COR-L47 (cell line): ENCODE measurements at regions not wholly inside any gene's neighbourhood (a gene's known extent, or its start where the extent isn't known, plus 50 kb on each side); places are given as distances from the start of the nearest gene placed in this dataset.
"Not testable (repeated sequence)": the region's sequence is repeated elsewhere in the genome, so short reads cannot be mapped to it uniquely, and the experiment has no call there.

Experiments used
- DNase-seq: peaks from one replicate; lab custom pipeline; 2025; lab: John Stamatoyannopoulos, UW

- DNase-seq: peak; percentile 20
Observed at GRCh38 chr6:165846123-165846966, 183.3 kb upstream of the PDE10A start.

GRCh38 chr6:165845493-165845892, 182.5 kb upstream of the PDE10A start:
- no peak for DNase-seq

- DNase-seq: no peak
Observed at GRCh38 chr6:165844801-165845364, 181.8 kb upstream of the PDE10A start.

DNA sequence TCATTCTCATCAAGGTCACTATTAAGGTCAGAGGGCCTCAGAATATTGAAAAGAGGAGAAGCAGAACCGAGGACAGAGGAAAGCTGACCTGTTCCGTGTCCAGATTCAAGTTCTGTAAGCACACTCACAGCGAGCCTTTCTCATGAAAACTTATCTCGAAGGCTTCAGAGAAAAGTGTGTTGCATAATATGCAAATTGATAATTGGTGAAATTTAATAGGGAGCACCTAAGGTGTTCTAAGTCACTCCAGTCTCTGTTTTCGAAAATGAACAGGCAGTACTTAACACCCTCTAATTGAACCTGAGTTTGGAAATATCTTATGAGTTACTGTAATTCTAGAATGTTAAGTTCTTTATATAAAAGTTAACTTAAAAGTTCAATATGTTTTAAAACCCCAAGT, 181.2 kb upstream of the PDE10A start:
- no peak for DNase-seq

GRCh38 chr6:165843568-165844113, 180.6 kb upstream of the PDE10A start:
- no peak for DNase-seq

GRCh38 chr6:165843121-165843520, 180.1 kb upstream of the PDE10A start:
- no peak for DNase-seq

DNA sequence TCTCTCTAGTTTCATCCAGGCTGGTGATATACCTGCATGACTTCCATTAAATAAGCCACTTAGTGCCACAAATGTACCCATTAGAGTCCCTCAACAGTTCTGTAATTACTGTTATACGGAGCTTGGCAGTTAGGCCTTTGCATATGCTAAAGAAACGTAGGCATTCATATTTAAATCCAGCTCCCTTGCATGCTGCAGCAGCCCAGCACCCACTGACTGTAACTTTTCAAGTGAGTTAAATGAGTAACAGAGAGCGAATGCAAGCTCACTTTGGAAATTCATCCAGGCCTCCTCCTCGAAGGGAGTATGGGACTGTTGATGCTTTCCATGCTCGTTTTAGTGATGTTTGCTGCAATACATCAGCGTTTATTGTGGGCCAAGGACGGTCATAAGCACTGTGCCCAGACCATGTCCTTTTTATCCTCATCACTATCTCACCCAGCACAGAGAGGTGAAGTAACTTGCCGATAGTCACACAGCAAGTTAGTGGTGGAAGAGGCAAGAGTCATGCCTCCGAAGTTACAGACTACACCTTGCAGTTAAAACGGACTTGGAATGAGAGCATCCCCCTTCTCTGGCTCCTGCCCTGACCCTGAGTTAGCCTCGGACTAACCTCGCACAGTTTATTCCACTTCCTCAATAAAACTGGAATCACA, 179.4 kb upstream of the PDE10A start:
- no peak for DNase-seq

GRCh38 chr6:165841153-165841558, 178.1 kb upstream of the PDE10A start:
- DNase-seq: no peak

- no peak for DNase-seq
Observed at GRCh38 chr6:165837948-165838745, 175.1 kb upstream of the PDE10A start.

DNA sequence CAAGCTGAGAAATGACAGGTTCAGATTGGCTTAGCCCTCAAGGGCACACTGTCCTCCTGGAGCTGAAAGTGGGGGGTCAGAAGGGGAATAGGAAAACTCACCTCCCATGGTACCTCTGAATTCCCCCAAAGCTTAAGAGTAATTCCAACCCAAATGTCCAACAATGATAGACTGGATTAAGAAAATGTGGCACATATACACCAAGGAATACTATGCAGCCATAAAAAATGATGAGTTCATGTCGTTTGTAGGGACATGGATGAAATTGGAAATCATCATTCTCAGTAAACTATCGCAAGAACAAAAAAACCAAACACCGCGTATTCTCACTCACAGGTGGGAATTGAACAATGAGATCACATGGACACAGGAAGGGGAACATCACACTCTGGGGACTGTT, 173.6 kb upstream of the PDE10A start:
- DNase-seq: not testable (repeated sequence)

DNA sequence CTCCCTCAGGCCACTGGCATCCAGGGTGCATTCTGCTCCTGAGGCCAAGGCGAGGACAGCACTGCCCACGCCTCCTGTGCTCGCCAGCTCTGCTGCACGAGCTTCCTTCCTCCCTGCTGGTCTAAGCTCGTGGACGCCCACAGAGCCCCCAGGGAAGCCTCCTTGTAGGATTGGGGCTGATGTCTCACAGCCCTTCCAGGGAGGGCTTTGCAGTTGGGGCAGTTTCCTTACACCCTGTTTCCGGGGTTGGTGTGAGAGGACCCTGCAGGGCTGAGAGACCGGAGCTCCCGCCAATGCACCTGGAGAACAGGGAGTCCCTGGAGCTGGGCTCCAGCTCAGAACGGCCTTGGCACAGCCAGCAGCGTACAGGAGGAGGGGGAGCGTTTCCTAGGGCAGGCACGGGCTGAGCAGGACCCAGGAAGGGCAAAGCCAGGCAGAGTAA, 172.4 kb upstream of the PDE10A start:
- DNase-seq: no peak

DNA sequence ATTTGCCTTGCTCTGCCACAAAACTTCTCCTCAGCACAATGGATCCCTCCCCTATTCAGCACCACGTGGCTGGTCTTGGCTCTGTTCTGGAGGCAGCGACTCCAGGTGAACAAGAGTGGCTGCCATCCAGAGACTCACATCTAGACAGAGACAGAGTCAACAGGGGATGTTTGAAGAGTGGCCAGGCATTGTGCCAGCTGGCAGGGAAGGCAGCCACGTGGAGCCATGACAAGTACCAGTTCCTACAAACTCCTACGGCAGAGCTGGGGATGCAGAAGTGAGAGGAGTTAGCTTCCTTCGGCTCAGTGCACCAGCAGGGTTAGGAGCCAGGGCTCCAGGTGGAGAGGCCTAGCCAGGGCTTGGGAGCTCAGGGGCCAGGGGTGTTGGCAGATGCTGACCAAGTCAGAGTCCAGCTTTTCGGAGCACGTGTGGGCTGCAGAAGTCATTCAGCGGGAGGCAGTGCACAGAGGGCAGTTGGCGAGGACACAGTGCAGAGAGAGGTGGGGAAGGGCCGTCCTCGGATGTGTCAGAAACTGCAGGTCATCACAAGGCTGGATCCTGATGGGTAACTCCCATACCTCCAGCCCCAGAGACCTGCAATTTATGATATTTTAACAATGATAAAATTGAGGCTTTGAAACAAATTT, 171.7 kb upstream of the PDE10A start:
- peak; percentile 0 for DNase-seq

- DNase-seq: no peak
Observed at GRCh38 chr6:165833355-165833754, 170.3 kb upstream of the PDE10A start.

DNA sequence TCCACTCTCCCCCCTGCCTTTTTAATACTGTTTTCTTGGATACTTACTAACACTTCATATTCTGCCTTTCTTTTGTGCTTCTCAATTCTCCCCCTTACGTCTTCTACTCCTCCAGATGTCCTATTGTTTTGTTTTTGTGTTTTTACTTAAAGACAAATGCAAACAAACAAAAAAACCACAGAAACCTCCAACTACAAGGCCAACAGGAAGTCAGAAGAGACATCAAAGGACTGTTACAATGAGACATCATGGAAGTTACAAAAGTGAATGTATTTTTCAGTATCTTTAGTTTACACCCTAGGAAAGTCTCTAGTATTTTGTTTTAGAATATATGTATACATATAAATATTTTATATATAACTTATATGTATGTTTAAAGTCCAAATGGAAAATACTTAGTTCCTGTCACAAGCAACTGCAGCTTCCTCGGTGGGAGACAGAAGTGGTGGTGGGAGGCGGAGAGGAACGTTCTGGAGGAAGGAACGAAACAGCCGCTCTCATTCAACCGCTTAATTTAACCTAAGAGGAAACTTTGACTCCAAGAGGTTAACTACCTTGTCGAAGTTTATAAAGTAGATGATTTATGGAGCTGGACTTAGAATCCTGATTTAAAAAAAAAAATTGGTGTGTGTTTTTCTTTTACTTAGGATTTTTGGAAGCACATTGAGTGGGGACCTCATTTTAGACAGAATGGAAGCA, 168.9 kb upstream of the PDE10A start:
- DNase-seq: no peak

- DNase-seq: no peak
Observed at GRCh38 chr6:165830761-165831160, 167.7 kb upstream of the PDE10A start.

DNA sequence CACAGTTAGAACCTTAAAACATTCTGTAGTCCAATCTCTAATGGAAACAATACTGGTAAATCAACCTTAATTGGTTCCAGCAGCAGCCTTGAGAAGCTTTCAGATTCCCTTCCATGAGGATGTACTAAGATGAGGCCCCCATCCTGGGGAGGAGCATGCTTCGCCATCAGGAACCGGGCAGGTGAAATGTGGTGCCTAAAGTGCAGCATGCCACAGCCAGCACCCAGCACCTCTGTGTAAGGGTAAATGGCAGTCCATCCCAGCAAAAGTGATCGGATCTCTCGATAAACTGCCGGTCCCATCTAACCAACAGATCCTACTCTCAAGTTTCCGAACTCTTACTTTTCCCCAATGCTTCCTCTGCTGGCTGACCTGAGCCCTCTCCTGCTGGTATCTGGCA, 166.3 kb upstream of the PDE10A start:
- no peak for DNase-seq

DNA sequence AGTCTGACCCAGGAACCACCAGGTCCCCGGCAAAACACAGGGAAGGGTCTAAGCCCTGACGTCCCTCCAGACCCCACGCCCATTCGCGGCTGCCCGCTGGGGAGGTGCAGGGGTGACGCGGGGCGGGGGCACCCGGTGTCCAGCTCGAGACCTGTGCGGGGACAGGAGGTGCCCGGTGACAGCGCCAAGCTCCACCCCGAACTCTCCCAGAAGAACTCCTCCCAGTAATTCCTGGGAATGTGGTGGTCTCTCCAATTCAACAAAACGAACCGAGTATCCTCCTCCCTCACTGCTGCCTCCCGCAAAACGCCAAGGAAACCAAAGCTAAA, 164.1 kb upstream of the PDE10A start:
- no peak for DNase-seq

- DNase-seq: no peak
Observed at GRCh38 chr6:165826487-165827189, 163.6 kb upstream of the PDE10A start.

GRCh38 chr6:165825256-165825815, 162.3 kb upstream of the PDE10A start:
- DNase-seq: no peak
